HFF-Myc (cell line): ENCODE measurements at regions not wholly inside any gene's neighbourhood (a gene's known extent, or its start where the extent isn't known, plus 50 kb on each side); places are given as distances from the start of the nearest gene placed in this dataset.

Experiments used
- DNase-seq: peaks from one replicate; pipeline ENCODE4 v3.0.0-alpha.2; 2011; ENCODE audit warnings: low read depth; ENCODE audit errors: extremely low read depth
- H3K4me3 ChIP-seq: replicated peaks from 2 replicates; pipeline ENCODE4 v1.5.1; 2011; ENCODE audit warnings: low read depth, mild to moderate bottlenecking, control low read depth, low read length
- CTCF ChIP-seq: IDR thresholded peaks from 2 replicates; pipeline ENCODE4 v1.5.1; 2012; ENCODE audit warnings: mild to moderate bottlenecking, low read depth, low read length, control low read depth; ENCODE audit errors: missing control alignments

- no peak for DNase-seq
- no peak for TF ChIP-seq CTCF
- no peak overlapping the region for H3K4me3 ChIP-seq
Observed at GRCh38 chrX:40331762-40332161, 234.0 kb upstream of the BCOR start.

DNA sequence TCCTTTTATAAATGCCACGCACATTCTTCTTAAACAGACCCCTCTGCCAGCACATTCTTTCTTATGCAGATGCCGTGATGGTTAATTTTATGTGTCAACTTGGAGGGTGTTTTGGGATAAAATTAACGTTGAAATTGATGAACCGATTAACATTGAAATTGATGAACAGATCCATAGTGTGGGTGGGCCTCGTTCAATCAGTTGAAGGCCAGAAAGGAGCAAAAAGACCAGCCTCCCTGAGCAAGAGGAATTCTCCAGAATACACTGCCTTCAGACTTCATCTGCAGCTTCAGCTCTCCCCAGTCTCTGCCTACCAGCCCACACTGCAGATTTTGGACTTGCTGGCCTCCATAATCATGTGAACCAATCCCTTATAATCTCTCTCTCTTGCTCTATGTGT lies 233.6 kb upstream of the BCOR start:
- H3K4me3 ChIP-seq, result no peak overlapping the region
- TF ChIP-seq CTCF, result no peak
- no peak for DNase-seq

GRCh38 chrX:40329616-40330015 lies 231.9 kb upstream of the BCOR start:
- no peak for TF ChIP-seq CTCF
- no peak for DNase-seq
- H3K4me3 ChIP-seq, result no peak overlapping the region

DNA sequence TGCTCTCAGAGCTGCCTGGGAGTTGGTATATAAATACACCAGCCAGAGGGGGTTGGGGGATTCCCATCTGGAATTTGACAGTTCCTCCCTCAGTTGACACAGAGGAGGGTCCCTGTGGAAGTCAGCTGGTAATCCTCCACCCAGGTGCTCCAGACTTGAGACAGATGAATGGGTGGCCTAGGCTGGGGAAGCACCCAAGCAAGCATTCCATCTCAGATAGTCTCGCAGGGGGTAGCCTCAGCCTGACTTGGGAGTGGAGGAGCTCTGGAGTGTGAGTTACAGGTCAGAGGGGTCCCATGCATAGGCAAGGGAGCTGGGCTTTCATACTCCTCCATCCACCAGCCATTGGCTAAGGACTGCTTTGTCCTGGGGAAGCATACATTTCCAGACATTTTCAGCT lies 229.3 kb upstream of the BCOR start:
- TF ChIP-seq CTCF, result no peak
- no peak overlapping the region for H3K4me3 ChIP-seq
- DNase-seq, result no peak

- no peak overlapping the region for H3K4me3 ChIP-seq
- DNase-seq, result no peak
- TF ChIP-seq CTCF, result no peak
Observed at GRCh38 chrX:40326186-40326965, 228.6 kb upstream of the BCOR start.

DNA sequence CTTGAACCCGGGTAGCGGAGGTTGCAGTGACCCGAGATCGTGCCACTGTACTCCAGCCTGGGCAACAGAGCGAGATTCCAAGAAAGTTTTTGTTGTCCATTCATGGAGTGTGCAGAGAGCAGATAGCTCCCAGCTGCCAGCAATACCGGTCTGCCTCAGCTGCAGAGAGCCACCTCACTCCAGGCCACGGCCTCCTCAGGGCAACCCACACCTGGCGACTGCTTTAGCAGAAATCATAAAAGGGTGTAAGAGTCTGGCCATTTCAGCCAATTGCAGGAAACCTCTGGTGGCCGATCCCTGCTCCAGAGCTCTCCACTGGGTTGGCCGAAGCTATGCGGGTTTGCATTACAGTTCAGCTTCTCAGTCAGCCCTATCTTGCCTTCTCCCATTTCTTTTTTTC lies 227.4 kb upstream of the BCOR start:
- TF ChIP-seq CTCF, result no peak
- no peak for DNase-seq
- no peak overlapping the region for H3K4me3 ChIP-seq

- no peak for TF ChIP-seq CTCF
- H3K4me3 ChIP-seq, result no peak overlapping the region
- no peak for DNase-seq
Observed at GRCh38 chrX:40323977-40324376, 226.2 kb upstream of the BCOR start.
